Cerebellar cortex (tissue), 1 donor: ENCODE measurements at regions not wholly inside any gene's neighbourhood (a gene's known extent, or its start where the extent isn't known, plus 50 kb on each side); places are given as distances from the start of the nearest gene placed in this dataset.
"Not testable (repeated sequence)": the region's sequence is repeated elsewhere in the genome, so short reads cannot be mapped to it uniquely, and the experiment has no call there.

Experiments used
- DNase-seq: peaks from one replicate; pipeline ENCODE4 v3.0.0-alpha.2; 2015; ENCODE audit warnings: low spot score

- DNase-seq = no peak
These were observed 238.6 kb downstream of the TRIML1 start for GRCh38 chr4:188377816-188378215.

GRCh38 chr4:188383180-188383579 lies 243.9 kb downstream of the TRIML1 start:
- DNase-seq = no peak

GRCh38 chr4:188387179-188387791 lies 248.0 kb downstream of the TRIML1 start:
- no peak for DNase-seq

- not testable (repeated sequence) for DNase-seq
These were observed 252.1 kb downstream of the TRIML1 start for GRCh38 chr4:188391349-188391748.

GRCh38 chr4:188396037-188396436 lies 256.8 kb downstream of the TRIML1 start:
- no peak for DNase-seq

- no peak for DNase-seq
These were observed 260.6 kb downstream of the TRIML1 start for GRCh38 chr4:188399834-188400233.

- no peak for DNase-seq
These were observed 261.2 kb downstream of the TRIML1 start for GRCh38 chr4:188400451-188400850.

GRCh38 chr4:188403272-188403671 lies 264.0 kb downstream of the TRIML1 start:
- DNase-seq = no peak

- DNase-seq = not testable (repeated sequence)
These were observed 266.0 kb downstream of the TRIML1 start for GRCh38 chr4:188405071-188405835.

GRCh38 chr4:188408244-188409030 lies 269.2 kb downstream of the TRIML1 start:
- no peak for DNase-seq

- DNase-seq = no peak
These were observed 270.6 kb downstream of the TRIML1 start for GRCh38 chr4:188409851-188410250.

- no peak for DNase-seq
These were observed 272.6 kb downstream of the TRIML1 start for GRCh38 chr4:188411805-188412204.

- DNase-seq = no peak
These were observed 273.3 kb downstream of the TRIML1 start for GRCh38 chr4:188412499-188412898.

GRCh38 chr4:188414441-188414840 lies 275.2 kb downstream of the TRIML1 start:
- no peak for DNase-seq

- no peak for DNase-seq
These were observed 277.9 kb downstream of the TRIML1 start for GRCh38 chr4:188417181-188417580.

- no peak for DNase-seq
These were observed 283.8 kb downstream of the TRIML1 start for GRCh38 chr4:188423039-188423438.

- no peak for DNase-seq
These were observed 289.7 kb downstream of the TRIML1 start for GRCh38 chr4:188428935-188429334.

GRCh38 chr4:188429965-188430364 lies 290.7 kb downstream of the TRIML1 start:
- no peak for DNase-seq

- no peak for DNase-seq
These were observed 291.1 kb downstream of the TRIML1 start for GRCh38 chr4:188430384-188430783.

- DNase-seq = no peak
These were observed 293.1 kb downstream of the TRIML1 start for GRCh38 chr4:188432328-188432727.

GRCh38 chr4:188433741-188434315 lies 294.6 kb downstream of the TRIML1 start:
- DNase-seq = no peak

- no peak for DNase-seq
These were observed 295.4 kb downstream of the TRIML1 start for GRCh38 chr4:188434643-188435042.

GRCh38 chr4:188435381-188435780 lies 296.1 kb downstream of the TRIML1 start:
- no peak for DNase-seq
